Mammary epithelial cell (primary cell): ENCODE measurements at regions not wholly inside any gene's neighbourhood (a gene's known extent, or its start where the extent isn't known, plus 50 kb on each side); places are given as distances from the start of the nearest gene placed in this dataset.

Experiments
- EZH2 ChIP-seq: IDR thresholded peaks from 2 replicates; pipeline ENCODE4 v1.6.1; 2012; ENCODE audit warnings: low read length, inconsistent platforms, borderline replicate concordance
- TF ChIP-seq, protein P1 (sequence below), 2 donors: IDR thresholded peaks in 1 of 2; conservative IDR thresholded peaks in 1 of 2; 2 replicates each; pipeline ENCODE4 v1.5.1; 2011 to 2012; ENCODE audit warnings: inconsistent platforms in 2 of 2, low read length in 2 of 2, mild to moderate bottlenecking in 2 of 2, control low read depth in 1 of 2, low read depth in 1 of 2; ENCODE audit not compliant: insufficient read depth in 1 of 2; ENCODE audit errors: extremely low read depth in 1 of 2

DNA sequence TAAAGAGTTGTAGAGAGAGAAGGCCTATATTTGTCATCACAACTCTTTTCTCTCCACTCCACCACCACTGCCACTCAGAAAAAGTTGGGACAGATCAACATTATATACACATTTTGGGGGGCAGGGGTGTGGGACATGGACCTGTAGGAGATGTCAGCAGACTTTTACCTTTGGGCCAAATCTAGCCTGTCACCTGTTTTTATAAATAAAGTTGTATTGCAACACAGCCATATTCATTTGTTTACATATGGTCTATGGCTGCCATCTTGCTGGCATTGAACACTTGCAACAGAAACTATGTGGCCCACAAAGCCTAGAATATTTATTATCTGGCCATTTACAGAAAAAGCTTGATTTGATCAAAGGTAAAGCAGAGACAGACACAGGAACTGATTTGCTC, 250.7 kb downstream of the BTG1 start:
- TF ChIP-seq, protein P1, sequence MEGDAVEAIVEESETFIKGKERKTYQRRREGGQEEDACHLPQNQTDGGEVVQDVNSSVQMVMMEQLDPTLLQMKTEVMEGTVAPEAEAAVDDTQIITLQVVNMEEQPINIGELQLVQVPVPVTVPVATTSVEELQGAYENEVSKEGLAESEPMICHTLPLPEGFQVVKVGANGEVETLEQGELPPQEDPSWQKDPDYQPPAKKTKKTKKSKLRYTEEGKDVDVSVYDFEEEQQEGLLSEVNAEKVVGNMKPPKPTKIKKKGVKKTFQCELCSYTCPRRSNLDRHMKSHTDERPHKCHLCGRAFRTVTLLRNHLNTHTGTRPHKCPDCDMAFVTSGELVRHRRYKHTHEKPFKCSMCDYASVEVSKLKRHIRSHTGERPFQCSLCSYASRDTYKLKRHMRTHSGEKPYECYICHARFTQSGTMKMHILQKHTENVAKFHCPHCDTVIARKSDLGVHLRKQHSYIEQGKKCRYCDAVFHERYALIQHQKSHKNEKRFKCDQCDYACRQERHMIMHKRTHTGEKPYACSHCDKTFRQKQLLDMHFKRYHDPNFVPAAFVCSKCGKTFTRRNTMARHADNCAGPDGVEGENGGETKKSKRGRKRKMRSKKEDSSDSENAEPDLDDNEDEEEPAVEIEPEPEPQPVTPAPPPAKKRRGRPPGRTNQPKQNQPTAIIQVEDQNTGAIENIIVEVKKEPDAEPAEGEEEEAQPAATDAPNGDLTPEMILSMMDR (conservative IDR thresholded peaks at IDR 0.05 in 1 of 2, IDR thresholded peaks at IDR 0.05 in 1 of 2; ENCODE audit: extremely low read depth in 1 of 2, insufficient read depth in 1 of 2, low read depth in 1 of 2, low read length in 2 of 2) = no peak
- no peak for TF ChIP-seq EZH2
